Panc1 (cell line): ENCODE measurements at regions not wholly inside any gene's neighbourhood (a gene's known extent, or its start where the extent isn't known, plus 50 kb on each side); places are given as distances from the start of the nearest gene placed in this dataset.
A peak's percentile ranks its signal among the peaks of the same experiment; 100 is the strongest.

Experiments
- ATAC-seq: fragments of 200-7000 bp; cut with Tn5 transposase; 2 replicates; pipeline ENCODE4 v1.9.1; 2020; ENCODE audit warnings: mild to moderate bottlenecking, moderate library complexity
- BruUV-seq: library from RNA; stranded (reverse); fragments of 400-500 nt; replicated peaks from 2 replicates; lab custom pipeline; 2021; lab: Mats Ljungman, UMichigan
- CTCF ChIA-PET: fragments of 300-600 bp; sonication (Branson Sonifier 250); formaldehyde crosslinking; loops from one replicate; lab custom pipeline; 2022; ENCODE audit warnings: antibody characterized with exemption; lab: Charles Lee
- POLR2A ChIA-PET: fragments of 300-600 bp; sonication (Branson Sonifier 250); formaldehyde crosslinking; loops from one replicate; lab custom pipeline; 2022; ENCODE audit warnings: antibody characterized with exemption; lab: Charles Lee
- DNase-seq: peaks from one replicate; pipeline ENCODE4 v3.0.0-alpha.2; 2010; ENCODE audit warnings: low read depth, low spot score
- H3K27ac ChIP-seq: 2 replicates; pipeline ENCODE4 v1.5.1; 2011; ENCODE audit warnings: mild to moderate bottlenecking, low read length, inconsistent platforms
- H3K27me3 ChIP-seq: fragments of 200-500 bp; sonication (Bioruptor generic); 2 replicates; pipeline ENCODE4 v1.6.0; 2014; ENCODE audit warnings: low read length, inconsistent platforms; ENCODE audit not compliant: control insufficient read depth, insufficient read depth
- H3K36me3 ChIP-seq: fragments of 200-500 bp; sonication (Bioruptor generic); 2 replicates; pipeline ENCODE4 v1.5.1; 2014; ENCODE audit warnings: inconsistent platforms, mild to moderate bottlenecking, low read length, moderate library complexity; ENCODE audit not compliant: control insufficient read depth, insufficient read depth
- H3K4me1 ChIP-seq: 2 replicates; pipeline ENCODE4 v1.5.1; 2011; ENCODE audit warnings: inconsistent platforms, mild to moderate bottlenecking, low read length, moderate library complexity; ENCODE audit not compliant: control insufficient read depth, insufficient read depth
- H3K4me3 ChIP-seq, 2 experiments: 2 replicates each; pipeline ENCODE4 v1.5.1; 2011 to 2012; ENCODE audit warnings: low read depth in 2 of 2, low read length in 2 of 2, mild to moderate bottlenecking in 2 of 2, inconsistent platforms in 1 of 2, moderate library complexity in 1 of 2
- H3K9me3 ChIP-seq: fragments of 200-500 bp; sonication (Bioruptor generic); 2 replicates; pipeline ENCODE4 v1.5.1; 2014; ENCODE audit warnings: low read depth, mild to moderate bottlenecking, inconsistent platforms, low read length, moderate library complexity; ENCODE audit not compliant: control insufficient read depth, insufficient read depth
- POLR2AphosphoS5 ChIP-seq: IDR thresholded peaks from 2 replicates; pipeline ENCODE4 v1.6.1; 2012; ENCODE audit warnings: mild to moderate bottlenecking, low read depth, low read length, moderate library complexity
- REST ChIP-seq, 2 experiments: IDR thresholded peaks; 2 replicates each; pipeline ENCODE4 v1.6.1; 2011 to 2012; ENCODE audit warnings: low read depth in 2 of 2, control low read depth in 1 of 2, low read length in 1 of 2, mild to moderate bottlenecking in 1 of 2, moderate library complexity in 1 of 2; ENCODE audit not compliant: insufficient read depth in 1 of 2
- SIN3A ChIP-seq: IDR thresholded peaks from 2 replicates; pipeline ENCODE4 v1.6.1; 2012; ENCODE audit warnings: low read depth, mild to moderate bottlenecking, low read length, moderate library complexity, borderline replicate concordance; ENCODE audit not compliant: insufficient read depth
- TCF7L2 ChIP-seq: IDR thresholded peaks from 2 replicates; pipeline ENCODE4 v1.6.1; 2011; ENCODE audit warnings: mild to moderate bottlenecking, low read depth, low read length, inconsistent platforms
- in situ Hi-C: cut with HindIII; loops from 2 replicates; pipeline ENCODE4 v1.10.0; 2016; ENCODE audit warnings: low sequenced_read_pairs, low pct_unique_long_range_greater_than_20kb
- intact Hi-C: fragments of 100-400 bp; cut with micrococcal nuclease; formaldehyde crosslinking; loops from one replicate; pipeline ENCODE4 v1.10.0; 2022; ENCODE audit not compliant: unreplicated experiment
- TF ChIP-seq, protein P1 (sequence below): fragments of 450-650 bp; IDR thresholded peaks from 2 replicates; pipeline ENCODE4 v1.5.1; 2017; ENCODE audit warnings: mild to moderate bottlenecking

DNA sequence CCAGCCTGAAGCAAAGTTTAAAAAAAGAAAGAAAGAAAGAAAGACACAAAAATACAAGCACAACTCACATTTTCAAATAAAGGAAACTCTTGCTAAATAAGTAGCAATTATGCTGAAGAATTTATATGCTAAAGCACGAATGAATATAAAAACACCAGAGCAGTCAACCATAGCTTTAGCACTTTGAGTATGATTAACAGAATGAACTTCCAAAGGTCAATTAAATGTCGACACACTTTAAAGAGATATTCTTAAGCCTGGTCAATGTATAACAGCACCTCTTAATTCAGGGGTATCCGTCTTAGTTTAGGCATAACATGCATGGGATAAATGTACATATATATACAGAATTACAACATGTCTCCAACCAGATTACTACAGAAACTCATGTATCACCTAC is 125.9 kb downstream of the OGFRL1 start:
- Histone ChIP-seq H3K9me3 (no peaks in the 10 kb centered on the region), H3K4me1 (peaks cover 87% of the 10 kb centered on the region), H3K4me3 (peak overlapping the region in 1 of 2 experiments; percentile 1; a peak in 1 of 4 replicates), H3K27ac (peak overlapping the region; percentile 100), H3K27me3 (no peaks in the 10 kb centered on the region), H3K36me3 (peaks cover 28% of the 10 kb centered on the region; the same call in 1 of the 2 replicates)
- DNase-seq (no peak), ATAC-seq (no peak)
- in situ Hi-C loops: no loop called here
- ChIA-PET POLR2A (no interaction called here), CTCF (no interaction called here)
- TF ChIP-seq TCF7L2 (no peak), REST (IDR thresholded peaks at IDR 0.05; ENCODE audit: insufficient read depth in 1 of 2, low read depth in 2 of 2, low read length in 1 of 2) (no peak), POLR2AphosphoS5 (no peak), SIN3A (no peak)
- TF ChIP-seq, protein P1, sequence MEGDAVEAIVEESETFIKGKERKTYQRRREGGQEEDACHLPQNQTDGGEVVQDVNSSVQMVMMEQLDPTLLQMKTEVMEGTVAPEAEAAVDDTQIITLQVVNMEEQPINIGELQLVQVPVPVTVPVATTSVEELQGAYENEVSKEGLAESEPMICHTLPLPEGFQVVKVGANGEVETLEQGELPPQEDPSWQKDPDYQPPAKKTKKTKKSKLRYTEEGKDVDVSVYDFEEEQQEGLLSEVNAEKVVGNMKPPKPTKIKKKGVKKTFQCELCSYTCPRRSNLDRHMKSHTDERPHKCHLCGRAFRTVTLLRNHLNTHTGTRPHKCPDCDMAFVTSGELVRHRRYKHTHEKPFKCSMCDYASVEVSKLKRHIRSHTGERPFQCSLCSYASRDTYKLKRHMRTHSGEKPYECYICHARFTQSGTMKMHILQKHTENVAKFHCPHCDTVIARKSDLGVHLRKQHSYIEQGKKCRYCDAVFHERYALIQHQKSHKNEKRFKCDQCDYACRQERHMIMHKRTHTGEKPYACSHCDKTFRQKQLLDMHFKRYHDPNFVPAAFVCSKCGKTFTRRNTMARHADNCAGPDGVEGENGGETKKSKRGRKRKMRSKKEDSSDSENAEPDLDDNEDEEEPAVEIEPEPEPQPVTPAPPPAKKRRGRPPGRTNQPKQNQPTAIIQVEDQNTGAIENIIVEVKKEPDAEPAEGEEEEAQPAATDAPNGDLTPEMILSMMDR: no peak
- BruUV-seq: no TSS peak
- intact Hi-C loops: no loop called here

DNA sequence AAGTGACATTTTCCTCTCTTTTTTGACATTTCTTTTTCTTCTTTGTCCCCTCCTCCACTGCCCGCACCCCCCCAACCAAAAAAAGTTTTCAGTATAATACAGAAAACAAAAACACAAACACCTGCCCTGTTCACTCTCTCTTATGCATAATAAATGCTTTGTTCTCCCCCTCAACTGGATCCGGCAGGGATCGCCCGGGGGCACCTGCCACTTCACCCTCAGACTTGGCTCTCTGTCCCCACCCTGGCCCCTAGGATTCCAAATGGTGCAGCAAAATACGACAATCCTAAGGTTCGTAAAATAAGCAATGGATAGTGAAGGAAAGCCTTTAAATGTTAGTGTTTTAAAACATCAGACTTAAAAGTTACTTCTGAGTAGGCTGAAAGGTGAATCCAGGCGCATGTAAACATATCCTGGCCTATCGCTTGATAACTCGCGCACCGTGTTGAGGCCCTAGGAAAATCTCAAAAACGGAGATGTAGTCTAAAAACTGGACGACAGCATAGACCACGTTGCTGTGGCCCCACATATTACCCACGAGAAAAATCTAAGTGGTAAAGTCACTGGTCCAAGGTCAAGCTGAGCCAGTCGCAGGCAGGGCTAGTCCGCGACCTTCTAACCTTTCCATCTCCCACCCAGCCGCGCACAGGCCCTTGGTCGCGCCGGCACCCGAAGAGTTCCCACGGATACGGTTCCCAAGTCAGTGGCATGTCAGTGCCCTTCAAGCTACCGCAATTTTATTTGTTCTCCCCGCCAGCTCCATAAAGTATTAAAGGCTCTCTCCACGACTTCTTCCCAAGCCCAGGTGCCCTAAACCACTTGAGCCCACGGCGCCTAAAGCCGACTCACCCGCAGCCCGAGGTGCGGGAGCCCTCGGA is 130.8 kb downstream of the OGFRL1 start:
- intact Hi-C loops: no loop called here

More for the DNA sequence above, 130.8 kb downstream of the OGFRL1 start:
- no peaks in the 10 kb centered on the region for H3K27me3 ChIP-seq
- peak overlapping the region; percentile 83 to 87 for H3K4me3 ChIP-seq
- BruUV-seq: no TSS peak
- H3K4me1 ChIP-seq: peaks cover 54% of the 10 kb centered on the region
- peaks cover 20% of the 10 kb centered on the region; the same call in 1 of the 2 replicates for H3K36me3 ChIP-seq
- ATAC-seq (peak; percentile 7; the same call in 1 of the 2 replicates), DNase-seq (no peak)
- no peaks in the 10 kb centered on the region for H3K9me3 ChIP-seq
- POLR2A ChIA-PET: interaction anchor here (0.6 to 1.2 kb wide), 2 partner anchors 34 to 237 kb away, joined by 3 read pairs; no protein-coding TSS in a partner anchor
- CTCF ChIA-PET: no interaction called here
- peak overlapping the region; percentile 100 for H3K27ac ChIP-seq
- in situ Hi-C loops: no loop called here
- TF ChIP-seq REST (IDR thresholded peaks at IDR 0.05; ENCODE audit: insufficient read depth in 1 of 2, low read depth in 2 of 2, low read length in 1 of 2): no peak
- TF ChIP-seq TCF7L2: no peak
- no peak; the same call in 1 of the 2 replicates for TF ChIP-seq POLR2AphosphoS5
- TF ChIP-seq SIN3A: no peak; the same call in 1 of the 2 replicates
- TF ChIP-seq, protein P1: no peak
